Breast epithelium (tissue), 3 donors: ENCODE measurements at regions not wholly inside any gene's neighbourhood (a gene's known extent, or its start where the extent isn't known, plus 50 kb on each side); places are given as distances from the start of the nearest gene placed in this dataset.

Experiments used
- POLR2AphosphoS5 ChIP-seq, 3 donors: sonication (generic); formaldehyde crosslinking; IDR thresholded peaks; one replicate each; pipeline ENCODE4 v1.6.1; 2017; ENCODE audit warnings: antibody characterized with exemption in 3 of 3
- TF ChIP-seq, protein P1 (sequence below), 3 donors: fragments of 450-650 bp; IDR thresholded peaks; one replicate each; pipeline ENCODE4 v1.5.1; 2016 to 2017; ENCODE audit warnings: antibody characterized with exemption in 3 of 3, mild to moderate bottlenecking in 3 of 3, moderate library complexity in 3 of 3

DNA sequence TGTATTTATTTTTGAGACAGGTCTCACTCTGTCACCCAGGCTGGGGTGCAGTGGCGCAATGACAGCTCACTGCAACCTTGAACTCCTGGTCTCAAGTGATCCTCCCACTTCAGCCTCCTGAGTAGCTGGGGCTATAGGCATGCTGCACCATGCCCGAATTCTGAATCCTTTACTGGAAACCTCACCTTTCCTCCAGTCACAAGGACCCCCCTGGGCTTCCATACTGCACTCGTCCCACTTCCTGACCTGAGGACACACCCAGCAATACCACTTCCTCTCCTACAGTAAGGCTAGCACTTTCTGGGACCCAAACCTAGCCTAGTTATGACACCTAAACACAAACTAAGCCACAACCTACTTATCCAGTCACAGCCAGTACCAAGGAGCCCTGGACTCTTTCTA lies 68.2 kb downstream of the FAM217A start:
- TF ChIP-seq, protein P1, sequence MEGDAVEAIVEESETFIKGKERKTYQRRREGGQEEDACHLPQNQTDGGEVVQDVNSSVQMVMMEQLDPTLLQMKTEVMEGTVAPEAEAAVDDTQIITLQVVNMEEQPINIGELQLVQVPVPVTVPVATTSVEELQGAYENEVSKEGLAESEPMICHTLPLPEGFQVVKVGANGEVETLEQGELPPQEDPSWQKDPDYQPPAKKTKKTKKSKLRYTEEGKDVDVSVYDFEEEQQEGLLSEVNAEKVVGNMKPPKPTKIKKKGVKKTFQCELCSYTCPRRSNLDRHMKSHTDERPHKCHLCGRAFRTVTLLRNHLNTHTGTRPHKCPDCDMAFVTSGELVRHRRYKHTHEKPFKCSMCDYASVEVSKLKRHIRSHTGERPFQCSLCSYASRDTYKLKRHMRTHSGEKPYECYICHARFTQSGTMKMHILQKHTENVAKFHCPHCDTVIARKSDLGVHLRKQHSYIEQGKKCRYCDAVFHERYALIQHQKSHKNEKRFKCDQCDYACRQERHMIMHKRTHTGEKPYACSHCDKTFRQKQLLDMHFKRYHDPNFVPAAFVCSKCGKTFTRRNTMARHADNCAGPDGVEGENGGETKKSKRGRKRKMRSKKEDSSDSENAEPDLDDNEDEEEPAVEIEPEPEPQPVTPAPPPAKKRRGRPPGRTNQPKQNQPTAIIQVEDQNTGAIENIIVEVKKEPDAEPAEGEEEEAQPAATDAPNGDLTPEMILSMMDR (IDR thresholded peaks at IDR 0.05), result no peak
- TF ChIP-seq POLR2AphosphoS5 (IDR thresholded peaks at IDR 0.05), result no peak
